ENCODE measurements at regions not wholly inside any gene's neighbourhood (a gene's known extent, or its start where the extent isn't known, plus 50 kb on each side); places are given as distances from the start of the nearest gene placed in this dataset.

GRCh38 chr16:86681031-86681756 is 102.8 kb downstream of the FOXL1 start:
- DNase-seq (ENCODE audit: insufficient read length, low spot score) (no peak), FAIRE-seq (no peak)

- DNase-seq (ENCODE audit: insufficient read length, low spot score) (no peak), FAIRE-seq (peak; percentile 28)
These were observed 103.4 kb downstream of the FOXL1 start for GRCh38 chr16:86681757-86682106.

GRCh38 chr16:86682219-86682904 is 104.0 kb downstream of the FOXL1 start:
- DNase-seq (ENCODE audit: insufficient read length, low spot score) (no peak), FAIRE-seq (peak; percentile 16)

- FAIRE-seq (no peak), DNase-seq (ENCODE audit: insufficient read length, low spot score) (no peak)
These were observed 105.3 kb downstream of the FOXL1 start for GRCh38 chr16:86683441-86684194.

GRCh38 chr16:86685076-86685475 is 106.7 kb downstream of the FOXL1 start:
- FAIRE-seq: no peak
- no peak for DNase-seq (ENCODE audit: insufficient read length, low spot score)

GRCh38 chr16:86690970-86691369 is 112.6 kb downstream of the FOXL1 start:
- FAIRE-seq: no peak

GRCh38 chr16:86692426-86692825 is 114.1 kb downstream of the FOXL1 start:
- FAIRE-seq: no peak
- no peak for DNase-seq (ENCODE audit: insufficient read length, low spot score)

More at GRCh38 chr16:86690970-86691369, 112.6 kb downstream of the FOXL1 start:
- no peak for DNase-seq (ENCODE audit: insufficient read length, low spot score)

GRCh38 chr16:86693033-86693432 is 114.7 kb downstream of the FOXL1 start:
- DNase-seq (ENCODE audit: insufficient read length, low spot score) (no peak), FAIRE-seq (no peak)

GRCh38 chr16:86697715-86698114 is 119.4 kb downstream of the FOXL1 start:
- DNase-seq (ENCODE audit: insufficient read length, low spot score) (peak; percentile 41), FAIRE-seq (no peak)

GRCh38 chr16:86700046-86700945 is 121.9 kb downstream of the FOXL1 start:
- no peak for FAIRE-seq

GRCh38 chr16:86701286-86701975 is 123.1 kb downstream of the FOXL1 start:
- FAIRE-seq (no peak), DNase-seq (ENCODE audit: insufficient read length, low spot score) (no peak)

More at GRCh38 chr16:86700046-86700945, 121.9 kb downstream of the FOXL1 start:
- DNase-seq (ENCODE audit: insufficient read length, low spot score): no peak

- DNase-seq (ENCODE audit: insufficient read length, low spot score) (no peak), FAIRE-seq (peak; percentile 83)
These were observed 124.7 kb downstream of the FOXL1 start for GRCh38 chr16:86702824-86703588.

- DNase-seq (ENCODE audit: insufficient read length, low spot score) (no peak), FAIRE-seq (no peak)
These were observed 126.2 kb downstream of the FOXL1 start for GRCh38 chr16:86704516-86704915.

- DNase-seq (ENCODE audit: insufficient read length, low spot score) (no peak), FAIRE-seq (no peak)
These were observed 128.4 kb downstream of the FOXL1 start for GRCh38 chr16:86706726-86707125.

GRCh38 chr16:86707171-86707570 is 128.8 kb downstream of the FOXL1 start:
- DNase-seq (ENCODE audit: insufficient read length, low spot score) (no peak), FAIRE-seq (no peak)

GRCh38 chr16:86707581-86707980 is 129.2 kb downstream of the FOXL1 start:
- no peak for FAIRE-seq
- no peak for DNase-seq (ENCODE audit: insufficient read length, low spot score)

- DNase-seq (ENCODE audit: insufficient read length, low spot score) (no peak), FAIRE-seq (no peak)
These were observed 130.1 kb downstream of the FOXL1 start for GRCh38 chr16:86708431-86708830.

GRCh38 chr16:86709103-86709502 is 130.8 kb downstream of the FOXL1 start:
- DNase-seq (ENCODE audit: insufficient read length, low spot score): no peak
- FAIRE-seq: no peak

GRCh38 chr16:86709902-86710601 is 131.7 kb downstream of the FOXL1 start:
- no peak for FAIRE-seq

More at GRCh38 chr16:86709902-86710601, 131.7 kb downstream of the FOXL1 start:
- DNase-seq (ENCODE audit: insufficient read length, low spot score): no peak

Data from HTR-8/SVneo (cell line).